SKM-1 treated with dmso at 0.1 percent for 144 hours (cell line): ENCODE measurements at regions not wholly inside any gene's neighbourhood (a gene's known extent, or its start where the extent isn't known, plus 50 kb on each side); places are given as distances from the start of the nearest gene placed in this dataset.

Source experiments
- DNase-seq: peaks from one replicate; lab custom pipeline; 2025; ENCODE audit not compliant: unreplicated experiment; lab: John Stamatoyannopoulos, UW

DNA sequence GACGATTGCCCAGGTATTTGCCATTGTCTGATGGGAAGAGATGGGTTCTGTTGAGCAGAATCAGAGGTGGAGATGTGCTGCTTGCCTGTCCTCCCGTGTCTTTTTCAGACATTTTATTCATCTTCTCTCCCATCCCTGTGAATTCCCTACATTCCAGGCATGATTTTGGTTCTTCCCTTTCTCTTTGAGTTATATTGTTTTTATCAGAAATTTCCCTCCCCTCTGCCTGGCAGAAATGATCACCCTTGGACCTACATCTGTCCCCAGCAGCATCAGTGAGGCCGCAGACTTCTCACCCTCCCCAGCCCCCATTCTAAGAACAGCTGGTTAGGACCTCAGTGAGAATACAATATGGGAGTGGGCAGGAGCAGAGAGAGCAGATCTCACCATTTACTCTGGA is 640.2 kb downstream of the CCDC171 start:
- DNase-seq, result no peak

DNA sequence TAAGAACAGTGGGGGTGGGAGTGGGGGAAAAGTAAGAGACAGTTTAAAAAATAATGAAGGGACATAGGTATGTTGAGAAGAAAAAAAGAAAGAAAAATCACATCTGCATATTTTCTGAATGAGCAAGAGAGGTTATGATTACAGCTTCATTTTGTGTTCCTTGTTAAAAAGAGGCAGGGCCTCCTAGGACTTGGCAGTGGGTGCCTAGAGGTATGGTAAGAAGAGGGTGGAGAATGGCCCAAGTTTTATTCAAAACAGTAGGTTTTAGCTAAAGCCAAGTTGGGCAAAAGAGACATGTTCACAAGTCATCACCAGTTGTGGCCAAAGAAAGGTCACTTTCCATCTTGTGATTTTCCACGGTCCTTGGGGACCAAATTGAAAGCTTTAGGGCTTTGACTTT is 643.4 kb downstream of the CCDC171 start:
- no peak for DNase-seq

DNA sequence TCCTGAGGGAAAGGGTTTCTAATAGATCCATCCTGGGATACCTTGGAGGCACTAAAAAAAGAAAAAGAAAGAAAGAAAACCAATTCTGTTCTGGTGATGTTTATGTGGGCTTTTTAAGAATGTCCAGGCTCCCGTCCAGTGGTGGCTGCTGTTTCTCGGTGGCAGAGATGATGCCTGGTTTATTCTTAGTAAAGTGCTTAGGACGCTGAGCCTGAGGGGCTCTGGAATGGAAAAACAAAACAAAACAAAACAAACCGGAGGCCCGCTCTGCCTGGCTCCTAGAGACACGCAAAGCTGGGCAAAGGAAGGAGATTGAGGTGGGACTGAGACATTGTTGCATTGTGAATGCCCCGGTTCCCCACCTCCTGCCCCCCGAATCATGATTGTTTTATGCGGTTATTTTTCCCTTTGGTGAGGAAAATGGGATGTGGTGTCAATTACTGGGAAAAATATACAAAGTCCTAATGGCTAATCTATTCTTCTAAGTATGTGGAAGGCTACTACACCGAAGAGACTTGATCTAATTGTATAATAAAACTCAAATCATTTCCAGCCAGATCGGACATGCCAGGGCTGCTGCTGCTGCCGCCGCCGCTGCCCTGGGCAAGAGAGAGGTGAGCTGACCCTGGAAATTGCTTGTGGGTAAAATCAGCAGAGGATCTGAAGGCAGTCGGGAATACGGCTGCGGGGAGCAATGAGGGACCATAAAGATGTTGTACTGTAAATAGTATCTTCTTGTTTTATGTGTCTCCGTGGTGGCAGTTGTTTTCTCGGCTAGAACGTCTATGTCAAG is 644.9 kb downstream of the CCDC171 start:
- no peak for DNase-seq

DNA sequence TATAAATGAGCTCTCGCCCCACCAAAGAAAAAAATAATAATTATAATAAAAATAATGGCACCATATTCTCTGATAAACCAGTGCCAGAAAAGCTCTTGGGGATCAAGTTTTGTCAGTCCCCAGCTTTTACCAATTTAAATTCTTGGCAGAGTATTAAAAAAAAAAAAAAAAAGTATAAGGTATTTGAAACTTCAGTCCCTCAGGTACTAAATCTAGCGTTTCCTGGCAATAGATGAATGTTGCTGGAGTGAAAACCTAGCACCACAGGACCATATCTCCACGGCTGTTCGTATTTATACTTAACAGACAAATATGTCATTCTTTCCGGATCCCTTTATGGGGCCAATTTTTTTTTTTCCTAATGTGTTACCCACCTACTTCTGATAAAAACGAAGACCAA is 646.2 kb downstream of the CCDC171 start:
- DNase-seq, result no peak

DNA sequence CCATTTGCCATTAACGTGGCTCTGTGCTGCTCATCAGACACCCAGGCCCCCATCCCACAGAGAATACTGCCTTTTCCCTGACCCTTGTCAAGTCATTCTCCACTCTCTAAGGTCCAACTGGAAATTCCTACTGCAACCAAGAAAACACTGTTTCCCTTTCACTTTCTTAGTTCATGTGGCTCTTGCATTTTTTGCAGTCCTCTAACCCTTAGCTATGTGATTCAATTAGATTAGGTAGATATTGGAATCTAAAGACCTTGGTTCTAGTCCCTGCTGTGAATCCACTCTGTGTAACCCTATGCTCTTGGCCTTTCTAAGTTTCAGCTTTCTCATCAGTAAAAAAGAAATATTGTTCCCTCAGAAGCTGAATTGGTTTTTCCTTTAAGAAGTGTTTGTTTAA is 649.4 kb downstream of the CCDC171 start:
- no peak for DNase-seq

DNA sequence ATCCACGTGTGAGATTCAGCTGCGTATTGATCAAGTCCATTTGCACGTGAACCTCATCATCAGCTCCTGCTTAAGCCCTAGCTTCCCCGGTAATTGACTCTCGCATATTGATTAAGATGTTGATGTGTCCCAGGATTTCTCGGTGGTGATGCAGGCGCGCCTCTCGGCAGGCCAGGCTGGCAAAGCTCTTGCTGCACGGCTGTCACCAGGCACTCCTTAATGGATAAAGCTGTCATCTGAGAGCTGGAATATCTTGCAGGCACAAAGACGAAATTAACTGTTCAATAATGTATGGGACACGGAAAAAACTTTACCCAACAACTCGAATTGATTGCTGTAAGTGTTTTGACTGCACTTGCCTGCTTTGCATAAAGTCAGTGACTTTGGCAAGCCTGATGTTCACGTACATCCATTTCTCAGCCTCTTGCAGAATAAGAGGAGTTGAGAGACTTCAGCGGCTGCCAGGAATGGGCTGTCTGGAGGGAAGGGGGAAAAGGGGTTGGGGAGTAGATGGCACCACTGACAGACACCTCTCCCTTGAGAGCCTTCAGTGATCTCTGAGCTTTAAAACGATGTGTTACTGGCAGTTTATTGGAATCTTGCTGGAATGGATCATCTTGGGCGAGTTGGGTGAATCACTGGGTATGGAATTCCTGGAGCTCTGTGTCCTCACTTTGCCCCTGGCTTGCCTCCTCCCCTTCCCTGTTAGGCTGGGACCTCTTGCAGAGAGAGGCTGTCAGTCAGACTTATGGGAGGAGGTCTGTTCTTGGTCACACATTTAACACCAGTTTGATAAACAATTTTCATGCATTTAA is 650.3 kb downstream of the CCDC171 start:
- DNase-seq, result no peak

DNA sequence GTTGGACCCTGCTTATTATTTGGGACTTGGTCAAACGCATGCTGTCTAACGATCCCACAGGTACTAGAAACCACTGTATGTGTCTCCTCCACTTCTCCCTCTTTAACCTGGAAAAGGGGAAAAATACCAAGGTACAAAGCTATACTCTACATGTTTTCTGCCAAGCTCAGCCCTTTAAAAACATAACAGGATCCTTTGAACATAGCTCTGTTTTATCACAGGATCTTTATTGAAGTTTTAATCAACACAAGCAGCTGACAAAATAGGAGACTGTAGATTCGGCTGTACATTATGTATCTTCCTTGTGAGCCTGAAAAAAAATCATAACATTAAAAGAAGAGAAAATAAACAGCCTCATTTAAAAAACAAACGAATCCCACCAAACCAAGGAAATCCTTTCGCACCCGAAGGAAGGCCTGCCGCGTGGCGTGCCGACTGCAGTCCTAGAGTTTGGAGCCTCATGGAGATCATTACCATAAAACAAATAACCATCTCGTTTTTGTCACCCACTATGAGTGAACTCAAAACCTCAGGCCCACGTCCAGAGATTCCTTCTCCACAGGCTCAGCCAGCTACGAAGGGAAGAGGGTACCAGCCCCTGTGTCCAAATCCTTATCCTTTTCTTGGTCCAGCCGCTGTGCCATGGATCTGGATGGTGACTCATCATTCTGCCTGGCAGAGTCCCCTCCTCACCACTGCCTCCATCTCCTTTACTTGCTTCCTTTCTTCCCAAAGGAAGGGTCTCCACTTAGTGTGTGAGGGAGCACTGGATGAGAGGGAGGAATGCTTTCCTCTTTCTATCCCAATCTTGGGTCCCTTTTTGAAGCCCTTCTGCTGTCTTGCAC is 651.1 kb downstream of the CCDC171 start:
- DNase-seq, result no peak

DNA sequence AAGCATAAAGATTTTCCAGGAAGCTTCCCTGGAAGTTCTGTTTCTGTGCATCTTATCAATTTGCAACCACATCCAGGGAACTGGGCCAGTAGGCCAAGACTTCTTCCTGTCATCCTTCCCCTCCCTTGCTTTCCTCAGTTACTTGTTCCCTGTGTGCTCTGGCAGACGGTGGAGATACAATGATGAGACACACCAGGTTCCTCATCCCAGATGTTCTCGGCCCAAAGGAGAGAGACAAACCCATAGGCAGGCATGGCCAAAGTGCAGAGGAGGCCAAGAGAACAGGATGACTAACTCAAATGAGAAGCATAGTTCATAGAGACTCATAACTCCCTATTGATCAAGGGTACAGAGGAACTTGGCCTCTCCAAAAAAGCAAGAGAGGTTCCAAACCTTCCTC is 652.6 kb downstream of the CCDC171 start:
- DNase-seq, result no peak

DNA sequence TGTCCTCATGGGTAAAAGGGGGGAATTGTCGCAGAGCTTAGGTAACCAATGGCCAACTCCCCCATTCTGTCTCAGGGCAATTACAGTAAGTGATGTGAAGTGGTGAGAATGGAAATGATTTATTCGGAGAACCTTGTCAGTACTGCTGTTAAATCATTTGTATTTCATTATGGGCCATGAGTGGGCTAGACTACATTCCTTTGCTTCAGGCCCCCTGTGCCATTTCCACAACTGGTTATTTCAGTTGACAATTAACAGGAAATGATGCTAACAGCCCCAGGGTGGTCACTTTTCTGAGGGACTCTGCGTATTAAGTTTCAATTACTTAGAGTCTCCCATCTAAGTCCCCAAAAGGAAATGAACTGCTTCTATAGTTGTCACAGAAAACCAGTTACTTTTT is 653.7 kb downstream of the CCDC171 start:
- DNase-seq, result no peak

DNA sequence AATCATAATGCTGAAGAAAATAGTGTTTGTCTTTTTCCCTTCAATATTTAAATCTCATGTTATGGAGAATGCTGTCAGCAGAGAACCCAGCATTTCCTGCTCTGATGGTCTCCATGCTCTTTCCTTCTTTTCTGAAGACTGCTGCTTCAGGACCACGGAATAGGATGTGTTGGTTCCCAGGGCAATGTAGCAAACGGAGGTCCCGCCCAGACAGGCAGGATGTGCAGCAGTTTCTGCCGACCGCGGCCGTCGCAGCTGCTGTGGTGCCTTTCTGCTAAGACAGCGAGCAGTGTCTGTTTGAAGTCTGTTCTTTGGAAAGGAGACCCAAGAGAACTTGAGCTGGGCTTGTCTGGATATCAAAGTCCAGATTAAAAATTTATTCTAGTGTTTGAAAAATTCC is 654.3 kb downstream of the CCDC171 start:
- no peak for DNase-seq

DNA sequence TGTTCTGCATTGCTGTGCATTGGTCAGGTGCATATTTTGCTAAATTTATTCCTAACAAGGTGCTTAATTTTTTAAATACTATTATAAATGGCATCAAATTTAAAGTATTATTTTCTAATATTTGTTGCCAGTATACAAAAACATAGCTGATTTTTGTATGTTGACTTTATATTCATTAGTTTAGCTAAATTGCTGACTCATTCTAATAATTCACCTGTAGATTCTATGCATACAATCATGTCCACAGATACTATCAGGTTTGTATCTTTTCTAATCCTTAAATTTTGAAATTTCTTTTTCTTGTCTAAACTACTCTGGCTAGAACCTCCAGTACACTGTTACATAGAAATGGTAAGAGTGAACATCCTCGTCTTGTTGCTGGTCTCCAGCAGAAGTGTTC is 657.6 kb downstream of the CCDC171 start:
- no peak for DNase-seq

DNA sequence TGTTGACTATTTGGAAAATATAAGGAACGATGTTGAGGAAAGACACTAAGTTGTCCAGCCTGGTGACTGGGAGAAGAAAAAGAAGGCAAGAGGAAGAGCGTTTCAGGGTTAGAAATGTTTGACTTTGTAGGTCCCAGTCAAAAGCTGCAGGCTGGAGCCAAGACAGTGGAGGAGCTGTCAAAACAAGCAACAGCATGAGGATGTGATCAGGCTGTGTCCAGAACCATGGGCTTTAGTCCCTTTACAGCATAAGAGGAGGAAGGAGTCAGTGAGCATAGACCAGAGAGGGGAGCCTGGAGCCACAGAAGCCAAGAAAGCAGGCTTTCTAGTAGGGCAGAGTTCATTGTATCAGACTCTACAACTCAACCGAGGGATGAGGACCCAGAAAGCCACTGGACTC is 658.5 kb downstream of the BNC2 start:
- no peak for DNase-seq

DNA sequence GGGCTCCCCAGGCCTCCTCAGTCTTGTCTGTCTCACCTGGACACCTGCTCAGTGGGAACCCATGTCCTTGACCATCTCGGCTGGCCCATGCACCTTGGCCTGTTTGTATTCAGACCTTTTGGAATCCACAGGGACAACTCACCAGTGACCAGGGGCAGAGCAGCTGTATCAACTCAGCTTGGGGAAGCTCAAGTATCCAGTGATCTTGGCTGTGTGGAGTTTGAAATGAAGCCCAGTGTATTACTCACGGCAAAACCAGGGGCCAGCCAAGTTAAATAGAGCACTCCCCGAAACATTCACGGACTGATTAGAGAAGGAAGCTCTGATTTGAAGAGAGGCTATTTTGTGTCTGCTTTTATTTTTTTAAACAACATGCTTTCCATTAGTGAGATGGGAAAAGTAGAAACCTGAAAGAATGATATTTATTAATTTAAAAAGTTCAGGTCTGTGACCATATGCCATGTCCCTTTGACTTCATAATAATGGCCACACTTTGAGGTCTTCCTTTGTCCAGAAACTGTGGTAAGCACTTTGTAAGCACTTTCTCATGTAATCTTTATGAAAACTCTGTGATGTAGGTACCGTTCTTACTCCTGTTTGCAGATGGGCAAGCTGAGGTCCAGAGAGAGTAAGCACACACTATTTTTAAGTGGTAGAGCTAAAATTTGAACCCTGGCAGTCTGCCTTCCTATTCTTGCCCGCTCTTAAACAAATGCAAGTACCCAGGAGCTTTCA is 656.5 kb downstream of the BNC2 start:
- no peak for DNase-seq

DNA sequence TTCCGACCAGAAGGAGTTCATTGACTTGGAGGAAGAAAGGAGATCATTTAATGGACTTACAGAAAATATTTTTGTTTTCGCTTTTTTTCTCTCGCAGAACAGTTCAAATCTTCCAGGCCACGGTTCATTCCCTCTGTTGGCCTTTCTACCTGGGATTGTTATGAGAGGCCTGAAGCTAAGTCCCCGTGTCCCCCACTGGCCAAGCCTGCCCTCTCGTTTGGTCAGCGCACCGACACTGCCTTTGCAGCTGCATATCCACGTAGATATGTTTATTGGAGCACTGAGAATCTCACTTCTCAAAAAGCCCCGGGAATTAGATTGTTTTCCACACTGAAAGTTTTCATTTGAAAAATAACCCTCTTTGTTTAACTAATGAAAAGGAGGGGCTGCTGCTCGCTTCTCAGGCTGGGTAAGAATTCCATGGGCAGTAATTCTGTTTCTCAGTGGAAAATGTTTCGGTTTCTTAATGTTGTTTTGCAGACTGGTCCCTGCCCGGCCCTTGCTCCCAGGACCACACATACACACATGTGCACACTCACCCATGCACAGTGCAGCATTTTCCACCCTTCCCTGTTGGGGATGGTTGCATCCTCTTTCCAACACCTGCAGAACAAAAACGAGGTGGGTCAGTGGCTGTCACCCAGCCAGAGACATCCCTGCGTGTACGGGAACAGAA is 655.7 kb downstream of the BNC2 start:
- no peak for DNase-seq

DNA sequence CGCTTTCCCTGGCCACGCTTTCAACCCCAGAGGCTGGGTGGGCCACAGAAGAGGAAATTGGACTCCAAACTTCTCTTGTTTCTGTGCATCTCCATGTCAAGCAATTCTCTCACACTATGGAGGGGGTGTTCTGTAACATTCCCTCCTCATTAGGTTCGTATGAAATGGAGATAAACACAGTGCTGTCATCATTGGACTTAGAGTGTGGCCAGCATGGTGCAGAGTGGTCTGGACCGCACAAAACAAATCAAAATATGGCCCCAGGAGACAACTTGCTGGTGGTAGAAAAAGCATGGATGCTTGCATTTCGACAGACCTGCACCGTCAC is 655.2 kb downstream of the BNC2 start:
- DNase-seq, result no peak

DNA sequence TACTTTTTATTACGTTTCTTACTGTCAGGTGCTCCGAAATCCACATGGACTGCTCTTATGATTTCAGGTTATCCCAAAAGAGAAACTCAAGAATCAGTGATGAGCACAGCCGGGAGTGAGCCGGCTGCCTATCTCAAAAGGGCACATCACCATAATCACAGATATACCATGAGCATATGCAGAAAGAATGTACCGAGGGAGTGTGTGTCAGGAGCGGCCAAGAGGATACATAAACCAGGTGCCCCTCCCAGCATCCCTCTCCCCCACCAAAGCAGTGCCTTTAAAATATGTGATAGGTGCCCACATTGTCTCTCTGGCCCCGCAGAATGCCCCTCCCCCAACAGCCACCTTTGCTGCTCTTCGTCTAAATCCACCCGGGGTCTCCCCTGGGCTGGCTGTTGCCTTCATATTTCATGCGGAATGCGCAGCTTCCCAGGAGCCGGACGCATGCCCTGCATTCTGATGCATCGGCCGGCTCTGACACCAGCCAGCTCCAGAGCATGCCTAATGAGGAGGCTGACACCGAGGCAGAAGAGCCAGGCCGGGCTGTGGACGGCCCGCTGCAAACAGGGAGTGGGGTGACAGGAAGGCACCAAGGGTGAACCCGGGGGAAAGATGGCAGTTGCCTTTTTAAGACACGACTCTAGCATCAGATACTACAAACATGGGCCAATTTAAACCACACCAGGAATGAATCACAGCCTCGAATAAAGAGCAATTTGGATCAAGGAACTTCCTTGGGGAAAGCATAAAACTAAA is 652.3 kb downstream of the BNC2 start:
- no peak for DNase-seq

DNA sequence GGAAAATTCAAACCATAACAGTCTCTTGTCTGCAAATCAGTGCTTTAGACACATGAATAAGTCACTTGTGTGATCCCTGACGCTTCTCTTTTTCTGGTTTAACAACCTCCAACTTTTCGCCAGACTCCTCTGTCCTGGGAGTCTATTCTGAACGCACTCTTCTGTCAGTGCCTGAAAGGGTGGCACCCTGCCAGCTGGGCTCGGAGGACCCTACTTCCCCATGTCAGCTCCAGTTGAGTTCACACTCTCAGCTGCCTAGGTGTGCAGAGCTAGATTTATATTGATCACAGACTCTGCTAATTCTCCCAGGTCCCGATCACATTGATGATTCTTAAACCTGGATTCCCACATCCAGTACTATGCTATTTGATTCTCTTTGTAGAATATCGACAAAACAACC is 649.1 kb downstream of the BNC2 start:
- no peak for DNase-seq

DNA sequence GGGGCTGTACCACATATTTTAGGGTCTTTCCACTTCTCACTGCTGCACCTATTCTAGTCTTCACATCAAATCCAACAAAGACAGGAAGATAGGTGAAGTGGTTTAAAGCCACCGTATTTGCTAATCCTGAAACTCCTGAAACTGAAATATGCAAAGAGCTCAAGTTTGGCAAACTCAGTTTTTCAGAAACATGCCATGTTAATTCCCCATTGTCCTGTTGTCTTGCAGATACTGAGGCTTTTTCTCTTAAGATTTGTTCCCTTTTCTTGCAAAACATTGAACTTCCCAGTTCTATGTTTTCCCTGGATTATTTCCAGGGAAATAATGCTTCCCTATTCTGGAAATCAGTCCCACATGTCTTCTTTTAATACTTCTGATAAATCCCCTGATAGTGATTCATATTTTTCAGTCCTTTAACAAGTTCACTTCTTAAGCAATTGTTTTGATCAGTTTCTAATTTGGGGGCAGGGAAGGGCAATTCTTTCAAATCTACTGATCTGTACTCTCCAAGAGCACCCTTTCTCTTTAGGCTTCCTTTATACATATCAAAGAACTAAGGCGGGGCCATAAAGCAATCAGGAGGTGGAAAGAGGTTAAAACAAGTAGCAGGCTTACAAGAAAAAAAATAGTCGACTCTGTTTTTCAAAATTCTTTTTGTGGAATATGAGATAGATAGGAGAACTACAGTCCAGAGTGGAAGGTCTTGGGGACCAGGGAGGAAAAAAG is 648.5 kb downstream of the BNC2 start:
- DNase-seq, result no peak
